Activated CD8-positive, alpha-beta memory T cell treated with anti-CD3 and anti-CD28 coated beads for 4 hours (primary cell): ENCODE measurements at regions not wholly inside any gene's neighbourhood (a gene's known extent, or its start where the extent isn't known, plus 50 kb on each side); places are given as distances from the start of the nearest gene placed in this dataset.
"Not testable (repeated sequence)": the region's sequence is repeated elsewhere in the genome, so short reads cannot be mapped to it uniquely, and the experiment has no call there.

Experiments used
- DNase-seq, 2 donors: peaks; one replicate each; pipeline ENCODE4 v3.0.0-alpha.2; 2020; ENCODE audit warnings: low read depth in 2 of 2

DNA sequence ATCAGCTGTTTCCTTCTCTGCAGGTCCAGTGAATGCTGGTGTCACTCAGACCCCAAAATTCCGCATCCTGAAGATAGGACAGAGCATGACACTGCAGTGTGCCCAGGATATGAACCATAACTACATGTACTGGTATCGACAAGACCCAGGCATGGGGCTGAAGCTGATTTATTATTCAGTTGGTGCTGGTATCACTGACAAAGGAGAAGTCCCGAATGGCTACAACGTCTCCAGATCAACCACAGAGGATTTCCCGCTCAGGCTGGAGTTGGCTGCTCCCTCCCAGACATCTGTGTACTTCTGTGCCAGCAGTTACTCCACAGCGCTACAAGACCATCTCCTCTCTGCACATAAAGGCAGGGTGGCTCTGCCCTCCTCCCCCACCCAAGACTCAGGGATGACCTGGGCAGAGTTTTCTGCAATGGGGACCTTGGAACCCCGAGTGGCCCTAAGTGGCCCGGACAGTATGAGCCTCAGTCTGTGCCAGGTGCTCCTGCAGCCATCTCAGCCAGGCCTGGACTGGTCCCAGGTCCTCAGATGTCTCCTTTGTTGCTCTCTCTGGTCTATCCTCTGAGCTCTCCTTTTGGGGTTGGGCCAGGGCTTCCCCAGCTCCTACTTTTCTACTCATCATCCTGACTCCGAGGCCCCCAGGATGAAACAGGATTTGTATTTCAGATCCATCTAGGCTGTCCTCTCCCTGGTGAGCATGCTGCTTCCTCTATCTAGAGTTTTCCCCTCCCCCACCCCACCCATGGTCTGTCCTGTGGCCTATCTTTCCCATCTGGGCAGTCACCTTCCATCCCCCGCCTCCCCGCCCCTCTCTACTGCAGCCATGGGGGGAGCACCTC, 212.1 kb upstream of the PRSS58 start:
- no peak for DNase-seq

DNA sequence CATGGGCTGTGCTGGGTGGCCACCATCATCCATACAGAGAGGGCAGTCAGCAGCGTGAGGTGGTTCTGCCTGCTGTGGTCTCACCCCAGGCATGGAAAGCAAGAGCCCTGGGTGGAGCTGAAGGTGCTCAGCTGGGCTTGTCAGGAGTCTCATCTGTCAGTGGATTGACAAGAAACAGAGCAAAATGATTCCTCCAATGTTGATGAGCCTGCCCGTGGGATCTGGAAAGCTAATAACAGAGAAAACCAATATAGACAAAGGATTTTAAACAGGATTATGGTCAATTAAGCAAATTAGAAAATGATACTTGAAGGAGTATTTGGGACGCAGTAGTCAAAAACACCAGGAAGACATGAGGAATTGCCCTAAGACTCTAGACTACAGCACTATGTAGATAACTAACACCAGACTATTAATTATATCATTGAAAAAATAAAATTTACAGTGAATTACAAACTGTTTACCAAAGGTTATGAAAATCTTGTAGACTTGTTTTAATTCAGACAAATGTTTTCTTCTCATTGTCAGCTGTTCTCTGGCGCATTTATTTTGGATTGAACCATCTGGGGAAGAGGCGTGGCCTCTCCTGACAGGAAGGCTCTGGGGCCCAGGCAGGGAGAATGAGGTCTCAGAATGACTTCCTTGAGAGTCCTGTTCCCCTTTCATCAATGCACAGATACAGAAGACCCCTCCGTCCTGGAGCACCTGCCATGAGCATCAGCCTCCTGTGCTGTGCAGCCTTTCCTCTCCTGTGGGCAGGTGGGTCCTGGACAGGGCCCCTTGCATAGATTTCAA, 211.2 kb upstream of the PRSS58 start:
- no peak for DNase-seq

- DNase-seq = not testable (repeated sequence)
Observed at GRCh38 chr7:142467056-142467655, 209.3 kb upstream of the PRSS58 start.

- no peak for DNase-seq
Observed at GRCh38 chr7:142463401-142463850, 205.6 kb upstream of the PRSS58 start.

GRCh38 chr7:142461437-142461836, 203.6 kb upstream of the PRSS58 start:
- no peak for DNase-seq

DNA sequence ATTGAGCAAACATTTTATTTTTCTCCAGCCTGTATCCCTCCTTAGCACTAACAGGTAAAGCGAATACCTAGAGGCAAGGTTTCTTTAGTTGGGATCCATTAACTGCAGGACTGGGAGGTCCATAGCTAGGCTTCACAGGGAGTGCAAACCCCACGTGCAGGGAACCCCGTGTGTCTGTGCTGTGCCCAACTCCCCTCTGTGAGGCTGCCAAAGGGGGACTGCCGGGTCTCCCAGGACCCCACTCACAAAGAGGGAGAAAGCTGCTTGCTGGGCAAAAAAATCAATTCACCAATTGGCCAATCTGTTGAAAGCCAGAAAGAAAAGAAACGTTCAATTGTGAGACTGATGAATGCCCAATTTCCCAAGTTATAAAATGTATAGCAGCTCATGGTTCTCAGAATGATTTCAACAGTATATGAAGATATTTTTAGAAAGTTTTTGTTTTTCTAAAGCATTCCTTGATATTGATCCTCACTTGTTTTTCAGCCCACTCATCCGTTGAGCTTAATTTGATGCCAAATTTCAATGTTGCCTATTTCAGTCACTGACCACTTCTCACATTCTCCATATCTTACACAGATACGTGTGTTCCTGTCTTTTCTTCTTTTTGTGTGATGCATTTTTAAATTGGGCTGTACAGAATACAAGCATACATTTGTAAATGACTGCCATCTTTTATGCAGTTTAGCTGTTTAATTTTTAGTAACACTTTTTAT, 202.7 kb upstream of the PRSS58 start:
- no peak for DNase-seq

DNA sequence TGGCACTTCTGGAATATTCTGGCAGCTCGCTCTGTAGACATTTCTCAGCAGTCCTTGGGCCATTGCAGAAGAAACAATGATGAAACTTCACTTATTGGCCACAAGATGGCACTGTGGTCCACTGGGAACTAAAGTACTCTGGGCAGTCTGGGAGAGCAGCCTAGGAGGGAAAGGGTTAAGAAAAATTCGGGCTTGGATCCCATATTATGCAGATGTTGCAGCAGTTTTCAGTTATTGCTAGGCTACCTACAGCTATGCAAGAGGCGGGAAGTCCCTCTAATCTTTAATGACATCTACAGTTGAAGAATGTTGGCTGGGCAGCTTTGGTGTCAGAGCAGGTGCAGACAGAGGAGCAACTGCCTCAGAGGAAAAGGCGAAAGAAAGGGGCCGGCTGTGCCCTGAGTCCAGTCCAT, 201.7 kb upstream of the PRSS58 start:
- DNase-seq = no peak

DNA sequence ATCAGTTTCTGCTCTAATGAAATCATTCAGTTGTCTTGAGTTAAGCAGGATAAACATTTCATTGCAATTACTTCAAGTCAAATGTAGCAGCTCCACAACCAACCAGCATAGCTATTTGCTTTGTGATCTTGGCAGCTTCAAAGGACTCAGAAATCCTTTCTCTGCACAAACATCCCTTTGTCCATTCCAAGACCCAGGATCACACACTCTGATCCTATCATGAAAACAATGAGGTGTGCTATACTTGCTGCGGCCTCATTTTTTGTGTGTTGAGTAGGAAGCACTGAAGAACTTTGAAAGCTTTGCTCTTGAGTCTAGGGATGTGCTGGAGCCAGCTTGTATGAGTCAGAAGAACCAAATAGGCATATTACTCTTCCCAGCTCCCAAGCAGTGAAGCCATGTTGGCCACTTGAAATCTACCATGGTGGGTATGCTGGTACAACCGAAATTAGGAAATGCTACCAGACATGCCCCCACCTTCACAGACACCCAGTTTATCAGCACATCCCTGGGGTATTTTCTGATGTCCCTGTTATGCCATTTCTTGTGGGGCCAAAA, 199.4 kb upstream of the PRSS58 start:
- no peak for DNase-seq

GRCh38 chr7:142455392-142455791, 197.5 kb upstream of the PRSS58 start:
- no peak for DNase-seq

DNA sequence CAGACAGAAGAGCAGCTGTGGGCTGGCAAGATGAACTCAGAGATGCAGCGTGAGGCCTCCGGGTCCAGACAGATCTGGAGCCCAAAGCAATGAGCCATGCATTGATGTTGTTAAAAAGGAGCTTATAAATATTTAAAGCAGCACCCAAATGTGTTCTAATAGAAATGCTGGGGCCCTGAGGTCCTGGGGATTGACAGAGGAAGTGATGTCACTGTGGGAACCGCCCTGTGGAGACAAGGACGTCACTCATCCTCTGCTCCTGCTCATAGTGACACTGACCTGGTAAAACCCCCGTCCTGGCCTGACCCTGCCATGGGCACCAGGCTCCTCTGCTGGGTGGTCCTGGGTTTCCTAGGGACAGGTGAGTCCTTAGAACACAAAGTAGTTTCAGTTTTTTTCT, 197.0 kb upstream of the PRSS58 start:
- DNase-seq = no peak

DNA sequence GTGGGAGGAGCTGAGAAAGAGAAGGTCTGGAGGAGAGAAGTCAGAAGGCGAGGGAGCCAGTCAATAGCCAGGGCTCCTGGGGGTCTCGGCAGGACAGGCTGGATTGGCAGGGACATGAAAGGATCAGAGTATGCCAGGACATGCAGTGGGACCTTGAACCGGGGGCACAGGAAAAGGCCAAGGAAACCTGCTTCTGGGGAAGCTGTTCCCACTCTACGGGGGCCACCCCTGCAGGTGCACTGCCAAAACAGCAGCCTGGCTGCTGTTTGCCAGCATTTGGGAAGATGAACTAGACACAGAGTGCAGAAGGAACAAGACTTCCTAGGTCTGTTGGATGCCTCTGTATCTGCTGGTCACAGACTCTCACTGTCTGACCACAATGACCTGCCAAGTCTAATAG, 194.9 kb upstream of the PRSS58 start:
- DNase-seq = no peak

DNA sequence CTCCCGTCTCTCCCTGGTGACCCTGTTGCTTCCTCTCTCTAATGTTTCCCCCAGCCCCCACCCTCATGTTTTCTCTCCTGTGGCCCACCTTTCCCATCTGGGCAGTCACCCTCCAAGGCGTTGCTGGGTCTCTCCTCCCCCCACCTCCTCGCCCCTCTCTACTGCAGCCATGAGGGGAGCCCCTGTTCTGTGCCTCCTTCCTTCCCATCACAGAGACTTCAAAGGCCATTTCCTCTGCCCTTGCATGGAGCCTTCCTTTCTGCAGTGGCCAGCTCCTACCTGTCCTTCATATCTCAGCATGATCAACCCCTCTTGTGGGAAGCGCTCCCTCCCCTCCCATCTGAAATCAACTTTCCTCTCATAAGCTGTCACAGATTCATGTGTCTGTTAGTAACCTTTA, 194.0 kb upstream of the PRSS58 start:
- DNase-seq = no peak

- DNase-seq = no peak
Observed at GRCh38 chr7:142451296-142451695, 193.4 kb upstream of the PRSS58 start.

DNA sequence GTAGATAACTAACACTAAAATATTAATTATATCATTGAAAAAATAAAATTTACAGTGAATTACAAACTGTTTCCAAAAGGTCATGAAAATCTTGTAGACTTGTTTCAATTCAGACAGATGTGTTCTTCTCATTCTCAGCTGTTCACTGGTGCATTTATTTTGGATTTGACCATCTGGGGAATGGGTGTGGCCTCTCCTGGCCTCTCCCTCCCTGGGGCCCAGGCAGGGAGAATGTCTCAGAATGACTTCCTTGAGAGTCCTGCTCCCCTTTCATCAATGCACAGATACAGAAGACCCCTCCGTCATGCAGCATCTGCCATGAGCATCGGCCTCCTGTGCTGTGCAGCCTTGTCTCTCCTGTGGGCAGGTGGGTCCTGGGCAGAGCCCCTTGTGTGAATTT, 192.8 kb upstream of the PRSS58 start:
- DNase-seq = no peak

GRCh38 chr7:142450206-142450605, 192.3 kb upstream of the PRSS58 start:
- no peak for DNase-seq

DNA sequence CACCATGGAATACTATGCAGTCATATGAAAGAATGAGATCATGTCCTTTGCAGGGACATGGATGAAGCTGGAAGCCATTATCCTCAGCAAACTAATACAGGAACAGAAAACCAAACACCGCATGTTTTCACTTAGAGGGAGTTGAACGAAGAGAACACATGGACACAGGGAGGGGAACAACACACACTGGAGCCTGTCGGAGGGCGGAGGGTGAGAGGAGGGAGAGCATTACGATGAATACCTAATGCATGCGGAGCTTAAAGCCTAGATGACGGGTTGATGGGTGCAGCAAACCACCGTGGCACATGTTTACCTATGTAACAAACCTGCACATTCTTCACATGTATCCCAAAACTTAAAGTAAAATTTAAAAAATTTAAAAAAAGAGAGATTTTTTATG, 191.0 kb upstream of the PRSS58 start:
- not testable (repeated sequence) for DNase-seq

- no peak for DNase-seq
Observed at GRCh38 chr7:142447762-142448161, 189.9 kb upstream of the PRSS58 start.

- DNase-seq = no peak
Observed at GRCh38 chr7:142445019-142445686, 187.3 kb upstream of the PRSS58 start.

GRCh38 chr7:142443216-142444010, 185.6 kb upstream of the PRSS58 start:
- DNase-seq = no peak

DNA sequence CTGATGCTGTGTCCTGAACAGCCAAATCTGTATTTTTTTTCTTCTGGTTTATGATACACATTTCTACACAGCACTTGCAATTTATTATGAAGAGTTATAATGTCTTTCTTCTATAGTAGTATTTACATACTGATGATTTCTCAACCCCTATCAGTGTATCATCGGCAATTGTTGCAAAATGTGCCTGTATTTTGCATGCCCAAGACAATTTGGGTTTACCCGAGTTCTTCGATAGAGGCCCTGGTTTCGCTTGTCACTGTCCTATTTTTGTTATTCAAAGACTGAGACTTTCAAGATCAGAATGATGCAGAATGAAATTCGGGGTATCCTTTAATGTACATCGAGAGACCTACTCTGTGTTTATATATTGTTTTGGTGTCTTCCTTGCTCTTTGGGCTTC, 184.5 kb upstream of the PRSS58 start:
- DNase-seq = no peak
